ENCODE measurements at regions not wholly inside any gene's neighbourhood (a gene's known extent, or its start where the extent isn't known, plus 50 kb on each side); places are given as distances from the start of the nearest gene placed in this dataset.

GRCh38 chr2:84144345-84144744, 314.7 kb downstream of the SUCLG1 start:
- Histone ChIP-seq H3K27ac (ENCODE audit: extremely low read depth, low read depth, low read length) (no peak overlapping the region), H3K4me3 (ENCODE audit: low read depth, low read length) (no peak overlapping the region), H3K36me3 (ENCODE audit: control insufficient read depth in 2 of 2, insufficient read depth in 1 of 2, low read length in 2 of 2) (no peaks in the 10 kb centered on the region), H3K9me3 (ENCODE audit: control insufficient read depth, insufficient read depth, low read depth, low read length) (no peaks in the 10 kb centered on the region), H3K4me1 (ENCODE audit: control insufficient read depth, insufficient read depth, low read length) (no peaks in the 10 kb centered on the region)
- ChIA-PET POLR2A (no interaction called here), CTCF (no interaction called here)
- TF ChIP-seq ZNF624 (tag by site-specific recombination; IDR thresholded peaks at IDR 0.05) (no peak), ZNF529 (tag by site-specific recombination; IDR thresholded peaks at IDR 0.05; ENCODE audit: insufficient replicate concordance) (no peak), ZBTB49 (tag by site-specific recombination; IDR thresholded peaks at IDR 0.05; ENCODE audit: low read depth) (no peak), ZNF18 (tag by site-specific recombination; IDR thresholded peaks at IDR 0.05) (no peak), FEZF1 (tag by site-specific recombination; IDR thresholded peaks at IDR 0.05) (no peak), ZBTB21 (tag by site-specific recombination; IDR thresholded peaks at IDR 0.05) (no peak), ZNF585B (tag by site-specific recombination; IDR thresholded peaks at IDR 0.05) (no peak), PRDM6 (tag by site-specific recombination; IDR thresholded peaks at IDR 0.05) (no peak), ZNF248 (tag by site-specific recombination; IDR thresholded peaks at IDR 0.05) (no peak), ZNF19 (tag by site-specific recombination; IDR thresholded peaks at IDR 0.05; ENCODE audit: low read depth) (no peak), ZBTB11 (tag by site-specific recombination; conservative IDR thresholded peaks at IDR 0.05; ENCODE audit: low read depth) (no peak), ZIC2 (tag by site-specific recombination; IDR thresholded peaks at IDR 0.05) (no peak)

GRCh38 chr2:84137034-84137433, 322.0 kb downstream of the SUCLG1 start:
- POLR2A ChIA-PET = no interaction called here
- CTCF ChIA-PET = no interaction called here
- H3K4me3 ChIP-seq (ENCODE audit: low read depth, low read length) = no peak overlapping the region
- no peaks in the 10 kb centered on the region for H3K36me3 ChIP-seq (ENCODE audit: control insufficient read depth in 2 of 2, insufficient read depth in 1 of 2, low read length in 2 of 2)
- no peaks in the 10 kb centered on the region for H3K9me3 ChIP-seq (ENCODE audit: control insufficient read depth, insufficient read depth, low read depth, low read length)
- H3K4me1 ChIP-seq (ENCODE audit: control insufficient read depth, insufficient read depth, low read length) = no peaks in the 10 kb centered on the region
- no peak overlapping the region for H3K27ac ChIP-seq (ENCODE audit: extremely low read depth, low read depth, low read length)
- TF ChIP-seq ZNF660 (tag by site-specific recombination; IDR thresholded peaks at IDR 0.05) (no peak), ZNF704 (tag by site-specific recombination; IDR thresholded peaks at IDR 0.05) (no peak), KLF10 (tag by site-specific recombination; IDR thresholded peaks at IDR 0.05) (no peak), ZNF510 (tag by site-specific recombination; IDR thresholded peaks at IDR 0.05; ENCODE audit: insufficient replicate concordance) (no peak), ZBTB21 (tag by site-specific recombination; IDR thresholded peaks at IDR 0.05) (no peak), KLF1 (tag by site-specific recombination; IDR thresholded peaks at IDR 0.05) (no peak), ZNF354C (tag by site-specific recombination; IDR thresholded peaks at IDR 0.05; ENCODE audit: borderline replicate concordance, low read depth) (no peak), ZNF221 (tag by site-specific recombination; IDR thresholded peaks at IDR 0.05; ENCODE audit: borderline replicate concordance) (no peak), HOXC10 (CRISPR knock-in tag; IDR thresholded peaks at IDR 0.05) (no peak), ATF2 (tag by site-specific recombination; IDR thresholded peaks at IDR 0.05; ENCODE audit: low read depth) (no peak), ZFP69B (tag by site-specific recombination; IDR thresholded peaks at IDR 0.05) (no peak), KLF17 (tag by site-specific recombination; IDR thresholded peaks at IDR 0.05) (no peak)

Data from HEK293 (cell line).